Uterus (tissue), 3 donors: ENCODE measurements at regions not wholly inside any gene's neighbourhood (a gene's known extent, or its start where the extent isn't known, plus 50 kb on each side); places are given as distances from the start of the nearest gene placed in this dataset.

ENCODE experiments used
- DNase-seq, 2 donors: peaks; one replicate each; pipeline ENCODE4 v3.0.0-alpha.2; 2019 to 2020
- H3K27ac ChIP-seq, 2 donors: fragments of 200-600 bp; sonication (generic); 1 replicate in 1 of 2; 2 replicates in 1 of 2; pipeline ENCODE4 v1.5.1; 2016 to 2018
- H3K27me3 ChIP-seq, 2 donors: fragments of 200-600 bp; sonication (generic); one replicate each; pipeline ENCODE4 v1.5.1; 2018 to 2019; ENCODE audit warnings: control low read depth in 1 of 2
- H3K36me3 ChIP-seq, 2 donors: fragments of 200-600 bp; sonication (generic); one replicate each; pipeline ENCODE4 v1.5.1; 2019; ENCODE audit warnings: control low read depth in 1 of 2
- H3K4me1 ChIP-seq, 2 donors: fragments of 200-600 bp; sonication (generic); one replicate each; pipeline ENCODE4 v1.5.1; 2018 to 2019; ENCODE audit warnings: control low read depth in 1 of 2
- H3K4me3 ChIP-seq, 2 donors: fragments of 200-600 bp; sonication (generic); 1 replicate in 1 of 2; 2 replicates in 1 of 2; pipeline ENCODE4 v1.5.1; 2018 to 2019; ENCODE audit warnings: mild to moderate bottlenecking in 1 of 2
- H3K9me3 ChIP-seq, 2 donors: fragments of 200-600 bp; sonication (generic); one replicate each; pipeline ENCODE4 v1.5.1; 2019; ENCODE audit warnings: control low read depth in 1 of 2
- POLR2A ChIP-seq, 2 donors: fragments of 450-650 bp; IDR thresholded peaks; one replicate each; pipeline ENCODE4 v1.6.1; 2016; ENCODE audit warnings: antibody characterized with exemption in 2 of 2, mild to moderate bottlenecking in 1 of 2, moderate library complexity in 1 of 2
- intact Hi-C: fragments of 100-400 bp; cut with DNase I; formaldehyde crosslinking; loops from one replicate; pipeline ENCODE4 v1.15.1; 2023; ENCODE audit warnings: low total_unique reads
- TF ChIP-seq, protein P1 (sequence below), 4 experiments: fragments of 200-600 bp in 2 of 4; fragments of 450-650 bp in 2 of 4; sonication (generic) in 2 of 4; IDR thresholded peaks; one replicate each; pipeline ENCODE4 v1.5.1; 2016 to 2019; ENCODE audit warnings: antibody characterized with exemption in 4 of 4, mild to moderate bottlenecking in 2 of 4, moderate library complexity in 1 of 4
- donor health status: DM: yes; HTN: yes; CAD: no.

DNA sequence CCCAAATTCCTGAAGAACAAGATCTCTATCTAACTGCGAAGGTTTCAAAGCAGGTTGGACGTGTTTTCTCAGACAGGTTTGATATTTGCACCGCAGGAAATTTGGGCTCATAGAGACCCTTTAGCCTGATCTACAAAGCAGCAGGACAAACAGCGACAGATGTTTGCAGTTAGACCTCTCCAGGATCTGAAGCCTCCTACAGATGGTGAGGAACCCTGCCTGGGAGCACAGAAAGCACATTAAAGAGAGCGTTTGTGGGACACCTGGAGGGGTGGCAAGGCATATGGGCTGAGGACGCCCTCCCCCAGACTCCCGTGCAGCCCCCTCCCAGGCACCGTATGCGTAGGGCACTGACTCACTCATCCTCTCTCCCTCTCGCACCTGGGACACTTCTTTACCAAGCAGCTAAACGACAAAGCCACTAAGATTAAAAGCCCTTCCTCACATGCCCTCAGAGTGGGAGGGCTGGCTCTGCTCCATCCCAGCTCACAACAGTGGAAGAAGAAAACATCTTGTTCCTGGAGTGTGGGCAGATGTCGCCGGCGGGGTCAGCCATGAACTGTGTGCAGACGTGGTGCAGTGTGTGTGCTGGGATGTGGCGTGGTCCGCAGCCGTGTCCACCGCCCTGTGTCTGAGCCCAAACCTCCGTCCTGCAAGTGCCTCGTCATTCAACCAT is 249.7 kb upstream of the AFDN start:
- H3K9me3 ChIP-seq, result no peaks in the 10 kb centered on the region
- no peaks in the 10 kb centered on the region for H3K27me3 ChIP-seq
- H3K4me3 ChIP-seq, result no peak overlapping the region
- intact Hi-C loops, result no loop called here
- peaks cover 3 to 8% of the 10 kb centered on the region in 2 donors for H3K4me1 ChIP-seq
- no peaks in the 10 kb centered on the region for H3K36me3 ChIP-seq
- no peak overlapping the region for H3K27ac ChIP-seq
- DNase-seq, result no peak
- TF ChIP-seq, protein P1, sequence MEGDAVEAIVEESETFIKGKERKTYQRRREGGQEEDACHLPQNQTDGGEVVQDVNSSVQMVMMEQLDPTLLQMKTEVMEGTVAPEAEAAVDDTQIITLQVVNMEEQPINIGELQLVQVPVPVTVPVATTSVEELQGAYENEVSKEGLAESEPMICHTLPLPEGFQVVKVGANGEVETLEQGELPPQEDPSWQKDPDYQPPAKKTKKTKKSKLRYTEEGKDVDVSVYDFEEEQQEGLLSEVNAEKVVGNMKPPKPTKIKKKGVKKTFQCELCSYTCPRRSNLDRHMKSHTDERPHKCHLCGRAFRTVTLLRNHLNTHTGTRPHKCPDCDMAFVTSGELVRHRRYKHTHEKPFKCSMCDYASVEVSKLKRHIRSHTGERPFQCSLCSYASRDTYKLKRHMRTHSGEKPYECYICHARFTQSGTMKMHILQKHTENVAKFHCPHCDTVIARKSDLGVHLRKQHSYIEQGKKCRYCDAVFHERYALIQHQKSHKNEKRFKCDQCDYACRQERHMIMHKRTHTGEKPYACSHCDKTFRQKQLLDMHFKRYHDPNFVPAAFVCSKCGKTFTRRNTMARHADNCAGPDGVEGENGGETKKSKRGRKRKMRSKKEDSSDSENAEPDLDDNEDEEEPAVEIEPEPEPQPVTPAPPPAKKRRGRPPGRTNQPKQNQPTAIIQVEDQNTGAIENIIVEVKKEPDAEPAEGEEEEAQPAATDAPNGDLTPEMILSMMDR (IDR thresholded peaks at IDR 0.05), result no peak
- TF ChIP-seq POLR2A (IDR thresholded peaks at IDR 0.05), result no peak

- H3K27me3 ChIP-seq, result no peaks in the 10 kb centered on the region
- intact Hi-C loops, result no loop called here
- H3K36me3 ChIP-seq, result no peaks in the 10 kb centered on the region
- H3K9me3 ChIP-seq, result peaks cover 0 to 2% of the 10 kb centered on the region in 2 donors
- H3K4me3 ChIP-seq, result no peak overlapping the region
- peaks cover 3 to 8% of the 10 kb centered on the region in 2 donors for H3K4me1 ChIP-seq
- DNase-seq, result no peak
- no peak overlapping the region for H3K27ac ChIP-seq
- TF ChIP-seq, protein P1 (IDR thresholded peaks at IDR 0.05), result no peak
- TF ChIP-seq POLR2A (IDR thresholded peaks at IDR 0.05), result no peak
Observed at GRCh38 chr6:167577891-167578361, 248.8 kb upstream of the AFDN start.

DNA sequence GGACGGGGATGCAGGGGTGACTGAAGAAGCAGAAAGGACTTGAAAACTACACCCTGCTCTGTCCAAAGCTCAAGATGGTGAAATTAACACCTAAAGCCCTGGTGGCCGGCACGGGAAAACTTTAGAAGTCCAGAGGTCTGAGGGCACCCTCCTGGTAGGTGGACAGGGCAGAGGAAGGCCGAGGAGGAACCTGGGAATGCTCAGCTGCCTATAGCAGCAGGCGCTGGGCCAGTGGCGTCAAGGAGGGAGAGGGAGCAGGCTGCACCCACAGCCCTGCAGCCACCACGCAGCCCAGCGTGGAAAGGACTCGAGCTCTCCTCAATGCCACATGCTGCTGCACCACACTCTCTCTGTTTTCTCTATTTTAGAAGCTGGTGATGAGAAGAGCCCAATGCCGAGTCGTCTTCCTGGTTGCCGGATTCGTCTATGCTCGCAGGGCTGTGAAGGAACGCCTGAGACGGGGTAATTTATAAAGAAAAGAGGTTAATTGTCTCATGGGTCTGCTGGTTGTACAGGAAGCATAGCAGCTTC is 248.3 kb upstream of the AFDN start:
- H3K36me3 ChIP-seq, result no peaks in the 10 kb centered on the region
- intact Hi-C loops, result no loop called here
- no peak overlapping the region for H3K27ac ChIP-seq
- peaks cover 0 to 4% of the 10 kb centered on the region in 2 donors for H3K9me3 ChIP-seq
- TF ChIP-seq POLR2A (IDR thresholded peaks at IDR 0.05), result no peak
- TF ChIP-seq, protein P1 (IDR thresholded peaks at IDR 0.05), result no peak
- no peak overlapping the region for H3K4me3 ChIP-seq
- peaks cover under 1 to 8% of the 10 kb centered on the region in 2 donors for H3K4me1 ChIP-seq
- H3K27me3 ChIP-seq, result no peaks in the 10 kb centered on the region
- no peak for DNase-seq

DNA sequence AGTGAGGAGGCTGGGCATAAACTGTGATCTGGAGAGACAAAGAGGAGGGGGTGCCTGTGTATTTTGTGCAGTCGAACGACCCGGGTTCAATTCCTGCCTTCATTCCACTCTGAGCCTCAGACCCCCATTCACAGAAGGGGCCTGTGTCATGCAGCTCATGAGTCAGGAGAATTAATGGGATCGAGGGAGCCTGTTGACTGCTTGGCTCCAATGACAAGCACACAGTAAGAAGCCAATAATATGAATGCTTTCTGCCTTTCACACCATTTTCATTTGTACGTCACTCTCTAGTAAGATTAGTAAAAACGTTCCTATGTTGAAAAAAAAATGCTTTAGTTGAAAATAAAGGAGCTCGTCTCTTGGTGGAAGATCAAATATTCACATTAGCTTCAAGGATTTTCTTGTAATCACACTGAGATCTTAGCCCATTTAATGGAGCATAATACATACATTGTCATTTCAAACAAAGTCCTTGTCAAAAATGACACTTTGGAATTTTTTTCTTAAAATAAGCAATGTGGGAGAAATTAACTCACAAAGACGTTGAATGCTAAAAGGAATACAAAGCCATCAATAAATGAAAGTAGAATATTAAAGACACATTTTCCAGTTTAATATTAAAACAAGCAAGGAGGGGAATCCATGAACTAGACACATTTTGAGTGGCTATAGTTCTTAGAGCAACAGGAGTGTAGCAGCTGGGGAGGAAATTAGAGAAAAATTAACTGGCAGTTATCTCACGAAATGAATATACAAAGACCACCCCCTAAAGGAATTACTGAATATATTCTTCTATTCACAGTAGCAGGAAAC is 246.7 kb upstream of the AFDN start:
- no peak overlapping the region for H3K4me3 ChIP-seq
- no peaks in the 10 kb centered on the region for H3K4me1 ChIP-seq
- H3K36me3 ChIP-seq, result no peaks in the 10 kb centered on the region
- H3K27ac ChIP-seq, result no peak overlapping the region
- DNase-seq, result no peak
- intact Hi-C loops, result no loop called here
- H3K9me3 ChIP-seq, result peaks cover 0 to 4% of the 10 kb centered on the region in 2 donors
- TF ChIP-seq, protein P1 (IDR thresholded peaks at IDR 0.05), result no peak
- TF ChIP-seq POLR2A (IDR thresholded peaks at IDR 0.05), result no peak
- no peaks in the 10 kb centered on the region for H3K27me3 ChIP-seq

- intact Hi-C loops, result no loop called here
- Histone ChIP-seq H3K4me1 (no peaks in the 10 kb centered on the region), H3K9me3 (peaks cover 0 to 4% of the 10 kb centered on the region in 2 donors), H3K36me3 (no peaks in the 10 kb centered on the region), H3K27me3 (no peaks in the 10 kb centered on the region), H3K4me3 (no peak overlapping the region), H3K27ac (no peak overlapping the region)
- TF ChIP-seq, protein P1 (IDR thresholded peaks at IDR 0.05), result no peak
- TF ChIP-seq POLR2A (IDR thresholded peaks at IDR 0.05), result no peak
- no peak for DNase-seq
Observed at GRCh38 chr6:167580619-167580911, 246.1 kb upstream of the AFDN start.
